ENCODE measurements at regions not wholly inside any gene's neighbourhood (a gene's known extent, or its start where the extent isn't known, plus 50 kb on each side); places are given as distances from the start of the nearest gene placed in this dataset.
"Not testable (repeated sequence)": the region's sequence is repeated elsewhere in the genome, so short reads cannot be mapped to it uniquely, and the experiment has no call there.

DNA sequence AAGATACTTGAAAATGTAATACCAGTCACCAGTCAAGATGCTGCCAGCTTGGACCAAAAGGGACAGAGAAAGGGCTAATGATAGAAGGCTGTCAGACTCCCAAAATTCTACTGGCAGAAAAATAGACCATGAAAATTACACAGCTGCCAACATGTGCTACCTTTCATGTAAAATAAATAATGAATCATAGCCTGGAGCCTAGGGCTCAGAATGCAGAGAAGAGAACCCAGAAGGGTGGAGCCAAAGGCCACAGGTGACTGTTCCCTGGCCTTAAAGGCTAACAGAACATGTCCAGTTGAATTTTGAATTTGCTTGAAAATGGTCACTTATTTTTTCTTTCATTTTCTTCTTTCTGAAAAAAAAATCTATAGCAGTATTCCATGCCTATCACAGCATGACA, 1827.0 kb upstream of the MIR17HG start:
- DNase-seq, result no peak

DNA sequence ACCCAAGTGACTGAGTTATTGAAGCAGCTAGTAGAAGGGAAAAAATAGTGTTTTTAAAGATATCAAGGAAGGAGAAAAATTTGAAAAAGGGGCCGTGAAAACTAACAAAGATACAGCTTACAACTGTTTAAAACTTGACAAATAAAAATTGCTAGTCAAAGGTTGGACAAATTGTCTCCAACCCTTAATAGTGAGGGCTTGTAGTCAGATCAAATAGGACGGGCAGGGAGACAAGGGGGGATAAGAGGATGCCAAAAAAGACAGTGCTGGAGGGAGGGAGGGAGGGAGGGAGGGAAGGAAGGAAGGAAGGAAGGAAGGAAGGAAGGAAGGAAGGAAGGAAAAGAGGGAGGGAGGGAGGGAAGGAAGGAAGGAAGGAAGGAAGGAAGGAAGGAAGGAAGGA, 1825.8 kb upstream of the MIR17HG start:
- DNase-seq, result not testable (repeated sequence)

DNA sequence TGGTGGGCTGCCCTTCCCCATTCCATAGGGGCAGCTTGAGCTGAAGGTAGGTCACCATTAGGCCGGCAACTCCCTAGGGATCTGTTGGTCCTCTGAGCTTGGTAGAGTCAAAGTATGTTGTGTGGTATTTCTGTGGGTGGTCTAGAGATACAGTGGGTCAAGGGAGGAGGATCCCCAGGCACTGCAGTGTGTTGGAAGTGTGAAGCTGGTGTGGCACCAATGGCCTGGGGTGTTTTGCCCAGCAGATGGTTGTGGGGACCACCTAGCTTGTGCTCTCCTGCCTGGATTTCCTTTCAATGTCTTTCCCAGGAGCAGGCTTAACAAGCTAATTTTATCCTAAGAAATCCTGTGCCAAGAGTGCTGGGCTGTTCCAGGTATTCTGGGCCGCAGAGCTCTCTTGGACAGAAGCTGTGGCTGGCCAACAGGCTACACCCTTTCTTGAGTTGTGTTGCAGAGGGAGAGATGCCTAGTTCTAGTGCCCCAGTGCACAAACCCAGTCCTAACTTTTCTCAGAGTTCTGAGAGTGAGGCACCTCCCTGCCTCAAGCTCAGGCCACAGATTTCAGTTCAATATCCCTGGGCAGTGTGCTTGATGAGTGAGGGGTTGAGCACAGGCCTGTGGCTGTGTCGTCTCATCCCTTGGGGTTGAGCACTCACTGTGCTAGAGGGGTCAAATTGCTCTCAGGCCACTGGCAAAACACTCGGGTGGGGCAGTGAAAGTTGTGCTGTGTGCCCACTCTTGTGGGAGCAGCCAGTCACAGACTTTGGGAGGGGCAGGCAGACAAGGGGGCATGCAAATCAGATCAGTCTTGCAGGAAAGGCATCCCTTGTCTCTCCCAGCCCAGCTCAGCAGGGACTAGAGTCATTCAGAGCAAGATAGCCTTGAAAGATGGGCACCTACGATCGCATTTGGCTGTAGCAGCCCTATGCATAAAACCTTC, 1806.1 kb upstream of the MIR17HG start:
- no peak for DNase-seq

DNA sequence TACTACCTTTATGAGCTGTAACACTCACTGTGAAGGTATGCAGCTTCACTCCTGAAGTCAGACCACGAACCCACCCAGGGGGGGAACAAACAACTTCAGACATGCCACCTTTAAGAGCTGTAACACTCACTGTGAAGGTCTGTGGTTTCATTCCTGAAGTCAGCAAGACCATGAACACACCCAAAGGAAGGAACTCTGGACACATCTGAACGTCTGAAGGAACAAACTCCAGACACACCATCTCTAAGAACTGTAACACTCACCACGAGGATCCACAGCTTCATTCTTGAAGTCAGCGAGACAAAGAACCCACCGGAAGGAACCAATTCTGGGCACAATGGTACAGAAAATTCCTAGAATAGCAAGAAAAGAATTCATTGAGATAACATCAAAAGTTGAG, 1796.5 kb upstream of the MIR17HG start:
- no peak for DNase-seq

GRCh38 chr13:89554801-89555200, 1792.7 kb upstream of the MIR17HG start:
- no peak for DNase-seq

DNA sequence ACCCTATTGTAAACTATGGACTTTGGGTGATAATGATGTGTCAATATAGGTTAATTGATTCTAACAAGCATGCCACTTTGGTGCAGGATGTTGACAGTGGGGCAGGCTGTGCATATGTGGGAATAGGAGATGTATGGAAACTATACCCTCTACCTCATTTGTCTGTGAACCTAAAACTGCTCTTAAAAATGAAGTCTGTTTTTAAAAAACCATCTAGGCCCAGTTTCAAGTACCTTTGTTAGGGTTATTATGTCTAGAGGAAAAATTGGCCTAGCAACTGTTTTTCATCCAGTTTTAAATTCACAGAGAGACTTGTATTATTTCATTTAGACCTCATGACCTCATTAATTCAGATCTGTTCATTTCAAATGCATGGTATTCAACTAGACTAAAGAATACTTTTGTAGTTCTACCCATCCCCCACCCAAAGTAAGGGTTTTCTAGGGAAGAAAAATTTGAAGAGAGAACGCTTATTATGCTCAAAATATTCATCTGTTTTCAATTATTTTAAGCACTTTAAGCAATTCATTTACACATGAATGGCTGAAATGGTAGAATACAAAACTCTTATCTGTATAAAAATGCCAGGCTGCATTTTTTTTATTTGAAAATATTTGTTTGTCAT, 1781.9 kb upstream of the MIR17HG start:
- no peak for DNase-seq

- no peak for DNase-seq
Observed at GRCh38 chr13:89567025-89567424, 1780.5 kb upstream of the MIR17HG start.

- no peak for DNase-seq
Observed at GRCh38 chr13:89568276-89568675, 1779.2 kb upstream of the MIR17HG start.

GRCh38 chr13:89568746-89569145, 1778.7 kb upstream of the MIR17HG start:
- no peak for DNase-seq

- DNase-seq, result no peak
Observed at GRCh38 chr13:89571676-89572075, 1775.8 kb upstream of the MIR17HG start.

DNA sequence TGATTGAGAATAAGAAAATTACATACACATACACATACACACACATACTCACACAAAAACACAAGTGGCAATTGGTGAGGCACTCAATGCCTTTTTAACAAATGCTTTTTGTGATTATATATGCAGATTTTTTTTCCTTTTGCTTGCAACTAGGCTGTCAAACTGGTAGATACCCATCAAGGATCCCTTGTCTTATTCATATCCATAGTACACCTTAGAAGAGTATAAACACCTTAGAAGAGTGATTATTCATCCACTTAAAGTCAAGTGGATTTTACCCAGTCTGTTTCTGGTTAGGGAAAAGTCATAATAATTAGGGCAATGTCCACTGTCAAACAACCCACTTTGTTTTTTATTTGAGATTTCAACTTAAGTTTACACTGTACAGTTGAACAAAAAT, 1773.4 kb upstream of the MIR17HG start:
- no peak for DNase-seq

GRCh38 chr13:89577301-89577700, 1770.2 kb upstream of the MIR17HG start:
- DNase-seq, result no peak

DNA sequence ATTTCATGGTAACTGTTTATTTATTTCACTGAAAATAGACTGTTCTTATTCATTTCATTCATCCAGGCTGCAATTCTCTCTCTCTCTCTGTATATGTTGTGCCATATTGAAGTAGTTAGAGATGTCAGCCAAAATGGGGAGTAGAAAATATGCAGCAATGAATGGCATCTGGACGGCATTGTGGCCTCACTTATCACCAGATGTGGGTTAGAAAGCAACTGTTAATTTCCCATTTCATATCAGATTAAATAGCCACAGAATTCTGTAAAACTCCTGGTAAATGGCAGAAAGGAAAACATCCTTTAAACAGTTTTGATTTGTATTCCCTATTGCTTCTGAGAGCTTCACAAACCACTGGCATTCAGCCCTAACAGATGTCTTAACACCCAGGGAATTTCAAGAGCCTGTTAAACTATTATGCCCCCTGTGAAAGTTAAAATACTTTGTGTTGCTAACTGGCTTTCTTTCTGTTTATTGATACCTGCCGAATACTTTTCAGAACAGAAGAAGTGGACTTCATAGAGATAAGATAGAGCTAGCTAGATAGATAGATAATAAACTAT, 1763.3 kb upstream of the MIR17HG start:
- no peak for DNase-seq

GRCh38 chr13:89602655-89603054, 1744.8 kb upstream of the MIR17HG start:
- DNase-seq, result no peak

DNA sequence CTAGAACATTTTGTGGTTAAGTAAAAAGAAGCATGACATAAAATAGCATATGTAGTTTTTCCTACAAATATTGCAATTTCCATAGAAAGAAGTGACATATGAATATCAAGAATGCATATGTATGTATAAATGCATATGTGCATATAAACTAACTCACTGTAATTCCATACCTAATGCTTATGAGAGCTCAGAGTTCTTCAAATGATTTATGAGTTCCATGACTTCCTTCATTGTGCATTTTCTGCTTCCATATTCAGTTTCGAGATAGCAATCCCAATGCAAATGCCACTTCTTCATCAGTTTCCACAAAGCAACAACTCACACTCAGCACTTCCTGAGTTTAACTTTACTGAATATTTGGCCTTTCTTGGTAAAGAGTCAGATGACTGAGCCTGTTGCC, 1744.3 kb upstream of the MIR17HG start:
- no peak for DNase-seq

DNA sequence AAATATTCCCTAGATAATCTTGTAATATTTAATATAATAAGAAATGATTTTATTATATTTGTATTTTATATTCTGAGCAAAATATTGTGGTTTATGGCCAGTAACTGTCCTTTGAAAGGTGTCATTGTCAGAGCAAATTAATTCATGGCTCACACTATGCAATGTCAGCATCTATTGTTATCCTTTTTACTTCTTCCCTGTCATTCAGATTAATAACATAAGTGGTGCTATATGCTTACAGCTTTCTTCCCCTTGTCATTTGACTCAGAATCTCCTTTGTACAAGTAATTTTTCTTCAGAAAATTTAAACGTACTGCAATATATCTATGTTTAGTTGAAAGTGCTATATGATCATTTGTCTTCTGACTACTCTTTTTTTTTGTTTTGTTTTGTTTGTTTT, 1738.2 kb upstream of the MIR17HG start:
- no peak for DNase-seq

DNA sequence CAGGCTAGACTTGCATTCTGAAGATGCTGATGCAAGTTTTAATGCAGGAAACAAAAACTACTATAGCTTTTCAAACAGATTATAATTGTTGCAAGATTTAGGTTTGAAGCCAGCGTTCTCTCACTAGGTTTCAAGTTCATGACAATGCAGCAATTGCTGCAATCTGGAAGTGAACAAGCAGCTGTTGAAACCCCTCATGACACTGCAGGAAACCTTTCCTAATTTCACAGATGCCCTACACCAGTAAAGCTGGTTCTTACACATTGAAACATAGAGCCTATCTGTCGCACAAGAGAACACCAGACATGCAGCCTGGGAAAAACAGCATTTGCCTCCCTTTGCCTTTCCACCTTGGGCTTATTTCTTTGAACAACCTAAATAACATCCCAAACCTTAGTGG, 1737.2 kb upstream of the MIR17HG start:
- DNase-seq, result no peak

GRCh38 chr13:89610881-89611280, 1736.6 kb upstream of the MIR17HG start:
- no peak for DNase-seq

- DNase-seq, result no peak
Observed at GRCh38 chr13:89627996-89628395, 1719.5 kb upstream of the MIR17HG start.

- DNase-seq, result no peak
Observed at GRCh38 chr13:89628567-89628966, 1718.9 kb upstream of the MIR17HG start.

- DNase-seq, result no peak
Observed at GRCh38 chr13:89650226-89650625, 1697.3 kb upstream of the MIR17HG start.

- no peak for DNase-seq
Observed at GRCh38 chr13:89660752-89661151, 1686.7 kb upstream of the MIR17HG start.

DNA sequence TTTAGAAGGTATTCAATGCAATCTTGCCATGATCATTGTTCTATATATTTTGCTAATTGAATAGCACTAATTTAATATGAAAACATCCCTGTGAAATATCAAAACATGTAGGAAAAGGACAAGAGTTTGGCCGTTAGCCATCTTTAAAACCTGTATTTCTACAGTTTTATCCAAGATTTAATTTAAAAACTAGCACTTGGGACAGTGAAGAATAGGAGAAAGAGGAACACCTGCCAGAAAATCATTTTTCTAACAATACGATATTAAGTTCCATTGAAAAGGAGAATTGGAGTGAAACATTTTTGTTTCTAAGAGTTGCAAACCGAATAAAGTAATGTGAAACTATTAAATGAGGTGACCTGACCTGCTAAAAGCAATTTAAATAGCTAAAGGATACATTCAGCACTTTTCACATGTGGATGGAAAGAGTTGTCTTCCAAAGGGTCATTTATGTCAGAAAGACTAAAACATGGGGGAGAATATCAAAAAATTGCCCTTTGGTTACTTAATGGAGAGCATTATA, 1673.6 kb upstream of the MIR17HG start:
- no peak for DNase-seq
